GM12878 (cell line): ENCODE measurements at regions not wholly inside any gene's neighbourhood (a gene's known extent, or its start where the extent isn't known, plus 50 kb on each side); places are given as distances from the start of the nearest gene placed in this dataset.

ENCODE experiments used
- ATAC-seq: fragments of 200-7000 bp; cut with Tn5 transposase; 3 replicates; pipeline ENCODE4 v1.9.1; 2020; ENCODE audit warnings: mild to moderate bottlenecking, moderate library complexity
- BruUV-seq: library from RNA; stranded (reverse); fragments of 400-500 nt; replicated peaks from 2 replicates; lab custom pipeline; 2021; lab: Mats Ljungman, UMichigan
- CTCF ChIA-PET: fragments of 300-600 bp; sonication (Branson Sonifier 250); formaldehyde crosslinking; extraction: SDS; loops from one replicate; lab custom pipeline; 2021; ENCODE audit warnings: inconsistent platforms; lab: Yijun Ruan, JAX
- POLR2A ChIA-PET: fragments of 350-600 bp; formaldehyde crosslinking; extraction: SDS; loops from one replicate; lab custom pipeline; 2021; ENCODE audit warnings: inconsistent platforms; lab: Charles Lee
- RAD21 ChIA-PET: fragments of 300-600 bp; sonication (Branson Sonifier 250); formaldehyde crosslinking; loops from one replicate; lab custom pipeline; 2023; ENCODE audit warnings: antibody characterized with exemption; ENCODE audit not compliant: unreplicated experiment; lab: Charles Lee
- SMC1A ChIA-PET: fragments of 300-600 bp; sonication (Branson Sonifier 250); formaldehyde crosslinking; loops from one replicate; lab custom pipeline; 2023; ENCODE audit not compliant: unreplicated experiment, uncharacterized antibody; lab: Charles Lee
- DNase-seq: peaks from one replicate; pipeline ENCODE4 v3.0.0-alpha.2; 2011; ENCODE audit warnings: low read depth, low spot score
- FAIRE-seq: peaks from 3 replicates; lab custom pipeline; 2011; peaks lifted over from hg19 to GRCh38; lab: Jason Lieb, UNC
- H2AFZ ChIP-seq: 2 replicates; pipeline ENCODE4 v1.6.0; 2011; ENCODE audit warnings: low read depth, low read length, control low read depth; ENCODE audit not compliant: control insufficient read depth
- H3K27ac ChIP-seq: 2 replicates; pipeline ENCODE4 v1.5.1; 2011; ENCODE audit warnings: control low read depth; ENCODE audit not compliant: control insufficient read depth, insufficient read depth
- H3K27me3 ChIP-seq, 2 experiments: replicated peaks in 1 of 2; 2 replicates each; pipeline versions ENCODE4 v1.6.0 to v1.6.1; 2011; ENCODE audit warnings: low read length in 1 of 2; ENCODE audit not compliant: control insufficient read depth in 2 of 2, insufficient read depth in 2 of 2
- H3K36me3 ChIP-seq, 2 experiments: 2 replicates each; pipeline ENCODE4 v1.5.1; 2011; ENCODE audit warnings: low read length in 1 of 2; ENCODE audit not compliant: control insufficient read depth in 2 of 2, insufficient read depth in 2 of 2
- H3K4me1 ChIP-seq: 2 replicates; pipeline ENCODE4 v1.6.1; 2011; ENCODE audit warnings: mild to moderate bottlenecking, low read length, moderate library complexity, mixed read lengths; ENCODE audit not compliant: control insufficient read depth, insufficient read depth
- H3K4me2 ChIP-seq: 2 replicates; pipeline ENCODE4 v1.6.0; 2011; ENCODE audit warnings: control low read depth; ENCODE audit not compliant: control insufficient read depth, insufficient read depth
- H3K4me3 ChIP-seq: fragments of 200-600 bp; sonication (generic); 2 replicates; pipeline ENCODE4 v1.5.1; 2016
- H3K79me2 ChIP-seq: 2 replicates; pipeline ENCODE4 v1.6.0; 2011; ENCODE audit warnings: low read length; ENCODE audit not compliant: control insufficient read depth, insufficient read depth
- H3K9ac ChIP-seq: 2 replicates; pipeline ENCODE4 v1.8.0; 2011; ENCODE audit warnings: low read length, control low read depth, mixed read lengths; ENCODE audit not compliant: control insufficient read depth, insufficient read depth
- H3K9me3 ChIP-seq: replicated peaks from 3 replicates; pipeline ENCODE4 v1.5.1; 2011; ENCODE audit warnings: mild to moderate bottlenecking, low read length; ENCODE audit not compliant: control insufficient read depth, insufficient read depth
- H4K20me1 ChIP-seq: 2 replicates; pipeline ENCODE4 v1.6.0; 2011; ENCODE audit not compliant: control insufficient read depth, insufficient read depth
- CHD4 ChIP-seq: fragments of 200-600 bp; sonication (generic); IDR thresholded peaks from 2 replicates; pipeline ENCODE4 v1.6.1; 2016; ENCODE audit warnings: mild to moderate bottlenecking
- CREB1 ChIP-seq: IDR thresholded peaks from 2 replicates; pipeline ENCODE4 v1.6.1; 2012; ENCODE audit warnings: low read depth, mild to moderate bottlenecking, inconsistent platforms
- HDGF ChIP-seq: fragments of 450-650 bp; IDR thresholded peaks from 2 replicates; pipeline ENCODE4 v1.6.1; 2016; ENCODE audit warnings: antibody characterized with exemption
- IKZF2 ChIP-seq, 2 experiments: fragments of 450-650 bp; IDR thresholded peaks; 2 replicates each; pipeline ENCODE4 v1.6.1; 2017; ENCODE audit warnings: mild to moderate bottlenecking in 2 of 2, moderate library complexity in 2 of 2
- KDM1A ChIP-seq: fragments of 200-600 bp; sonication (generic); IDR thresholded peaks from 2 replicates; pipeline ENCODE4 v1.6.1; 2016; ENCODE audit warnings: borderline replicate concordance
- LARP7 ChIP-seq: fragments of 450-650 bp; IDR thresholded peaks from 2 replicates; pipeline ENCODE4 v1.6.1; 2017; ENCODE audit warnings: mild to moderate bottlenecking
- MYB ChIP-seq: fragments of 150-350 bp; IDR thresholded peaks from 2 replicates; pipeline ENCODE4 v1.6.1; 2014; ENCODE audit warnings: mild to moderate bottlenecking, low read depth, low read length, borderline replicate concordance
- RAD21 ChIP-seq: IDR thresholded peaks from 2 replicates; pipeline ENCODE4 v1.6.1; 2011; ENCODE audit warnings: mild to moderate bottlenecking, low read depth, low read length, moderate library complexity; ENCODE audit not compliant: insufficient read depth
- SRF ChIP-seq, 2 experiments: IDR thresholded peaks; 2 replicates each; pipeline ENCODE4 v1.6.1; 2011; ENCODE audit warnings: low read depth in 2 of 2, low read length in 2 of 2, mild to moderate bottlenecking in 1 of 2, moderate library complexity in 1 of 2
- ZNF622 ChIP-seq: fragments of 450-650 bp; IDR thresholded peaks from 2 replicates; pipeline ENCODE4 v1.6.1; 2017; ENCODE audit warnings: mild to moderate bottlenecking, inconsistent platforms
- WGBS: methylation state at CpG from one replicate; pipeline ENCODE4 v1.1.6; 2016; ENCODE audit warnings: low lambda C conversion rate; ENCODE audit not compliant: insufficient replicate concordance, insufficient coverage; ENCODE audit errors: missing lambda C conversion rate; 5-methylcytosine and 5-hydroxymethylcytosine counted together
- in situ Hi-C: fragments of 300-500 bp; cut with MboI; formaldehyde crosslinking; loops from 9 replicates; pipeline ENCODE4 v1.14.3; 2018; ENCODE audit warnings: mixed read lengths
- intact Hi-C: fragments of 100-400 bp; cut with micrococcal nuclease; formaldehyde crosslinking; loops from one replicate; pipeline ENCODE4 v1.14.2; 2022; ENCODE audit not compliant: unreplicated experiment
- TF ChIP-seq, protein P1 (sequence below): fragments of 450-650 bp; IDR thresholded peaks from 2 replicates; pipeline ENCODE4 v1.6.1; 2016; ENCODE audit warnings: mild to moderate bottlenecking, moderate library complexity, borderline replicate concordance
- TF ChIP-seq, protein P2 (sequence below): fragments of 150-350 bp; IDR thresholded peaks from 2 replicates; pipeline ENCODE4 v1.6.1; 2016; ENCODE audit warnings: low read depth, low read length

DNA sequence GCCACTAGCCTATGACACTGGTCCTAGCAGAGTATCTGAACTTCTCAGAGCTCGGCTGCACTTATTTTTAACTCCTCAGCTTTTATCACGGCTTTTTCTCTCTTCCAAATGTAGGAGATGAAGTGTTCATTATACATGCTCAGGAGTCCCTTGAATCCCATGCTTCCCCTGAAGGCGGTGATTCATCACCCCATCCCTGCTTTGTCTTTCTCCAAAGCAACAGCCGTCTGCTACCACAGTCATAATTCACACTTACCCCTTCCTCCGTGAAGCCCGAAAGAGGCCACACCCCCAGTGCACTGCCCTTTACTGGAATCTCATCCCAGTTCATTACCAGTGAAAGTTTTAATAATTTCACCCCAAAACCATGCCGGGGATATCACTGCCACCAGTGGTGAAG lies 301.5 kb upstream of the SHH start:
- Histone ChIP-seq H3K9me3 (no peaks in the 10 kb centered on the region), H3K4me1 (no peaks in the 10 kb centered on the region), H3K79me2 (no peaks in the 10 kb centered on the region), H3K4me2 (no peak overlapping the region), H3K27ac (no peak overlapping the region), H3K9ac (no peak overlapping the region), H3K4me3 (no peak overlapping the region), H2AFZ (no peak overlapping the region), H4K20me1 (no peaks in the 10 kb centered on the region), H3K36me3 (no peaks in the 10 kb centered on the region), H3K27me3 (no peaks in the 10 kb centered on the region; a peak in 1 of 4 replicates)
- no peak for ATAC-seq
- WGBS = 37% methylated on average over 7 of the region's 7 CpGs
- BruUV-seq = no TSS peak
- CTCF ChIA-PET = interaction anchor here (0.7 kb wide), 1 partner anchor 101 kb away, joined by 4 read pairs; no protein-coding TSS in a partner anchor
- in situ Hi-C loops (no loop called here), intact Hi-C loops (no loop called here)
- RAD21 ChIA-PET = no interaction called here
- POLR2A ChIA-PET = no interaction called here
- SMC1A ChIA-PET = no interaction called here
- TF ChIP-seq HDGF (no peak), RAD21 (no peak), LARP7 (no peak), KDM1A (no peak), IKZF2 (IDR thresholded peaks at IDR 0.05) (no peak)
- no peak for DNase-seq
- FAIRE-seq = no peak

DNA sequence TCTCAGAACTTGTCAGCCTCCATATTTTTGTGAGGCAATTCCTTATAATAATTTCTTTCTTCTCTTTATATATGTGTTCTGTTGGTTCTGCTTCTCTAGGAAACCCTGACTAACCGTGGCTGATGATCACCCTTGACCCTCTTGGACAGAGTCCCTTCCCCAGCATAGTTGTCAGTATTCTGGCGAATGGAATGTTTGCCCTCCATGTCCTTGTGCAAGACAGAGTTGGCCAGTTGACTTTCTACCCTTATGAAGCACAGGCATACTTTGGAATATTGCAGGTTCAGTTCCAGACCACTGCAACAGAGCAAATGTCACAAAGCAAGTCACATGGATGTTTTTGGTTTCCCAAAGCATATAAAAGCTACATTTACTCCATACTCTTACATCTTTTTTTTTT lies 297.7 kb upstream of the SHH start:
- H3K27me3 ChIP-seq = no peaks in the 10 kb centered on the region; a peak in 1 of 4 replicates
- RAD21 ChIA-PET = no interaction called here
- SMC1A ChIA-PET = no interaction called here
- FAIRE-seq (no peak), ATAC-seq (no peak), DNase-seq (no peak)
- H3K9ac ChIP-seq = no peak overlapping the region
- H3K36me3 ChIP-seq = no peaks in the 10 kb centered on the region
- CTCF ChIA-PET = interaction anchor here (0.6 kb wide), 1 partner anchor 36 kb away, joined by 3 read pairs; no protein-coding TSS in a partner anchor
- WGBS = 2% methylated on average over 2 of the region's 2 CpGs
- no peaks in the 10 kb centered on the region for H3K4me1 ChIP-seq
- POLR2A ChIA-PET = no interaction called here
- no peaks in the 10 kb centered on the region for H3K9me3 ChIP-seq
- intact Hi-C loops = no loop called here
- H4K20me1 ChIP-seq = no peaks in the 10 kb centered on the region
- no peaks in the 10 kb centered on the region for H3K79me2 ChIP-seq
- no peak overlapping the region for H2AFZ ChIP-seq
- H3K4me3 ChIP-seq = no peak overlapping the region
- H3K4me2 ChIP-seq = no peak overlapping the region
- in situ Hi-C loops = no loop called here
- BruUV-seq = no TSS peak
- H3K27ac ChIP-seq = no peak overlapping the region
- TF ChIP-seq, protein P1, sequence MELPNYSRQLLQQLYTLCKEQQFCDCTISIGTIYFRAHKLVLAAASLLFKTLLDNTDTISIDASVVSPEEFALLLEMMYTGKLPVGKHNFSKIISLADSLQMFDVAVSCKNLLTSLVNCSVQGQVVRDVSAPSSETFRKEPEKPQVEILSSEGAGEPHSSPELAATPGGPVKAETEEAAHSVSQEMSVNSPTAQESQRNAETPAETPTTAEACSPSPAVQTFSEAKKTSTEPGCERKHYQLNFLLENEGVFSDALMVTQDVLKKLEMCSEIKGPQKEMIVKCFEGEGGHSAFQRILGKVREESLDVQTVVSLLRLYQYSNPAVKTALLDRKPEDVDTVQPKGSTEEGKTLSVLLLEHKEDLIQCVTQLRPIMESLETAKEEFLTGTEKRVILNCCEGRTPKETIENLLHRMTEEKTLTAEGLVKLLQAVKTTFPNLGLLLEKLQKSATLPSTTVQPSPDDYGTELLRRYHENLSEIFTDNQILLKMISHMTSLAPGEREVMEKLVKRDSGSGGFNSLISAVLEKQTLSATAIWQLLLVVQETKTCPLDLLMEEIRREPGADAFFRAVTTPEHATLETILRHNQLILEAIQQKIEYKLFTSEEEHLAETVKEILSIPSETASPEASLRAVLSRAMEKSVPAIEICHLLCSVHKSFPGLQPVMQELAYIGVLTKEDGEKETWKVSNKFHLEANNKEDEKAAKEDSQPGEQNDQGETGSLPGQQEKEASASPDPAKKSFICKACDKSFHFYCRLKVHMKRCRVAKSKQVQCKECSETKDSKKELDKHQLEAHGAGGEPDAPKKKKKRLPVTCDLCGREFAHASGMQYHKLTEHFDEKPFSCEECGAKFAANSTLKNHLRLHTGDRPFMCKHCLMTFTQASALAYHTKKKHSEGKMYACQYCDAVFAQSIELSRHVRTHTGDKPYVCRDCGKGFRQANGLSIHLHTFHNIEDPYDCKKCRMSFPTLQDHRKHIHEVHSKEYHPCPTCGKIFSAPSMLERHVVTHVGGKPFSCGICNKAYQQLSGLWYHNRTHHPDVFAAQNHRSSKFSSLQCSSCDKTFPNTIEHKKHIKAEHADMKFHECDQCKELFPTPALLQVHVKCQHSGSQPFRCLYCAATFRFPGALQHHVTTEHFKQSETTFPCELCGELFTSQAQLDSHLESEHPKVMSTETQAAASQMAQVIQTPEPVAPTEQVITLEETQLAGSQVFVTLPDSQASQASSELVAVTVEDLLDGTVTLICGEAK = no peak
- TF ChIP-seq ZNF622 = no peak
- TF ChIP-seq SRF (IDR thresholded peaks at IDR 0.05; ENCODE audit: low read depth in 2 of 2, low read length in 2 of 2) = no peak
- no peak for TF ChIP-seq CREB1
- no peak for TF ChIP-seq MYB
- TF ChIP-seq, protein P2, sequence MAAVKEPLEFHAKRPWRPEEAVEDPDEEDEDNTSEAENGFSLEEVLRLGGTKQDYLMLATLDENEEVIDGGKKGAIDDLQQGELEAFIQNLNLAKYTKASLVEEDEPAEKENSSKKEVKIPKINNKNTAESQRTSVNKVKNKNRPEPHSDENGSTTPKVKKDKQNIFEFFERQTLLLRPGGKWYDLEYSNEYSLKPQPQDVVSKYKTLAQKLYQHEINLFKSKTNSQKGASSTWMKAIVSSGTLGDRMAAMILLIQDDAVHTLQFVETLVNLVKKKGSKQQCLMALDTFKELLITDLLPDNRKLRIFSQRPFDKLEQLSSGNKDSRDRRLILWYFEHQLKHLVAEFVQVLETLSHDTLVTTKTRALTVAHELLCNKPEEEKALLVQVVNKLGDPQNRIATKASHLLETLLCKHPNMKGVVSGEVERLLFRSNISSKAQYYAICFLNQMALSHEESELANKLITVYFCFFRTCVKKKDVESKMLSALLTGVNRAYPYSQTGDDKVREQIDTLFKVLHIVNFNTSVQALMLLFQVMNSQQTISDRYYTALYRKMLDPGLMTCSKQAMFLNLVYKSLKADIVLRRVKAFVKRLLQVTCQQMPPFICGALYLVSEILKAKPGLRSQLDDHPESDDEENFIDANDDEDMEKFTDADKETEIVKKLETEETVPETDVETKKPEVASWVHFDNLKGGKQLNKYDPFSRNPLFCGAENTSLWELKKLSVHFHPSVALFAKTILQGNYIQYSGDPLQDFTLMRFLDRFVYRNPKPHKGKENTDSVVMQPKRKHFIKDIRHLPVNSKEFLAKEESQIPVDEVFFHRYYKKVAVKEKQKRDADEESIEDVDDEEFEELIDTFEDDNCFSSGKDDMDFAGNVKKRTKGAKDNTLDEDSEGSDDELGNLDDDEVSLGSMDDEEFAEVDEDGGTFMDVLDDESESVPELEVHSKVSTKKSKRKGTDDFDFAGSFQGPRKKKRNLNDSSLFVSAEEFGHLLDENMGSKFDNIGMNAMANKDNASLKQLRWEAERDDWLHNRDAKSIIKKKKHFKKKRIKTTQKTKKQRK = no peak
- no peak for TF ChIP-seq IKZF2 (IDR thresholded peaks at IDR 0.05)
- TF ChIP-seq CHD4 = no peak
